Ovary (tissue), 3 donors: ENCODE measurements at regions not wholly inside any gene's neighbourhood (a gene's known extent, or its start where the extent isn't known, plus 50 kb on each side); places are given as distances from the start of the nearest gene placed in this dataset.

Experiments
- CTCF ChIP-seq, 3 donors: fragments of 450-650 bp in 2 of 3; fragments of 200-600 bp in 1 of 3; IDR thresholded peaks; one replicate each; pipeline versions ENCODE4 v1.5.1 to v1.8.0; 2016 to 2022; ENCODE audit warnings: antibody characterized with exemption in 3 of 3, mild to moderate bottlenecking in 1 of 3
- EP300 ChIP-seq: sonication (generic); formaldehyde crosslinking; IDR thresholded peaks from one replicate; pipeline ENCODE4 v1.6.1; 2017; ENCODE audit warnings: antibody characterized with exemption
- POLR2A ChIP-seq: fragments of 450-650 bp; IDR thresholded peaks from one replicate; pipeline ENCODE4 v1.6.1; 2017; ENCODE audit warnings: antibody characterized with exemption, mild to moderate bottlenecking, moderate library complexity
- donor health status: DM: no; HTN: no; CAD: no.

DNA sequence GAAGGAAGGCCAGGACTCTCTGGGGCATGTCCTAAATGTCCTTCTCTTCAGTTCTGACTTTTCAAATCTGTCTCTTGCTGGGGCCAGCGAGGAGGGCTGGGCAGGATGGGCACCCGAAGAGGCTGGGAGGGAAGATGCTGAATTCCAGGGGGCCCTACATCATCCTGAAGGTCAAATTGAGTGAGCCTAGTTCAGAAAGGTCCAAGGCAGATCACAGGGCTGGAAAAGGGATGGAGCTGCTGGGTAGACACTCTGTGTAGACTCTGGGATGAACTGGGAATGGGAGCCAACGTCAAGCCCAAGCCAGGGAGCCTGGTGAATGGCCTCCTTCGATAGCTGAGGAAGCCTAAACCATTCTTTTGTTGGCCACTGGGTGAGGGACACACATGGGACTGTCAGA, 133.1 kb downstream of the MYCN start:
- no peak for TF ChIP-seq CTCF (IDR thresholded peaks at IDR 0.05)
- no peak for TF ChIP-seq EP300
- no peak for TF ChIP-seq POLR2A
